DMS53 treated with DMSO at 0.1 percent for 48 hours (cell line): ENCODE measurements at regions not wholly inside any gene's neighbourhood (a gene's known extent, or its start where the extent isn't known, plus 50 kb on each side); places are given as distances from the start of the nearest gene placed in this dataset.

Source experiments
- DNase-seq: peaks from one replicate; lab custom pipeline; 2025; ENCODE audit not compliant: unreplicated experiment; lab: John Stamatoyannopoulos, UW

- DNase-seq: no peak
Observed at GRCh38 chr6:144809120-144809519, 524.0 kb downstream of the UTRN start.

- DNase-seq: no peak
Observed at GRCh38 chr6:144809969-144810368, 524.8 kb downstream of the UTRN start.

- DNase-seq: no peak
Observed at GRCh38 chr6:144811140-144811539, 526.0 kb downstream of the UTRN start.

DNA sequence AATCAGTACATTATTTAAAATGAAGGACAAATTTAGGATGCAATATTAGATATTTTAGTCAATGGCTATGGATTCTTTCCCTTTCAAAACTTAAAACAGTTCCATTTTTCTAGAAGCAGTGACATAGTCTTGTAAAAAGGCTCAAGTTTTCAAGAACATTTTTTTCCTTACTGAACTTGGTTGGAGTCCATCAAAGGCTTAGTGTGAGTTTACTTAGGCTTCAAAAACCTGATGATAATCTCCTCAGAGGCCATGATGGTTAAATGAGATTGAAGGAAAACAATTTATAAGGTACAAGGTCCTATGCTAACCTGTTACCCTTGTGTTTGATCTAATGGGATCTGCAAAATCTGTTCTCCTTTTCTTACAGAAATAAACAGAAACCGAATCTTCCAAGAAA is 531.8 kb downstream of the UTRN start:
- DNase-seq: no peak

GRCh38 chr6:144820270-144820669 is 535.1 kb downstream of the UTRN start:
- DNase-seq: no peak

DNA sequence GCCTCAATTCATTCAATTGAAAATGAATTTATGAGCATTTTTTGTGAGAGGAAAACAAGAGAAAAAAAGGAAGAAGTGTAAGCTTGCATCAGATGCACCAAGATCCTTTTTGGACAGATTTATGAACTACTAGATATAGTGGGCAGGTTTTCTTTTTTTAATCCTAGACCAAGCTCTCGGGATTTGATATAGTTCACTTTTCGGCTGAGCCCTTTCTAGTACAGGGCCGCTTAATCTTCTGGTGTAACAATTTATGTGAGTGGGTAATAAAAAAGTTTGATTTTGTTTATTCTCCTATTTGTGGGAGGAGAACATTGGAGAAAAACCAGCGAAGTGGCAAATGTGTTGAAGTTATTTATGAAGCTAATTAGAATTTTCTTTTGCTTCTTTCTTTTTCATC is 538.0 kb downstream of the UTRN start:
- DNase-seq: no peak

DNA sequence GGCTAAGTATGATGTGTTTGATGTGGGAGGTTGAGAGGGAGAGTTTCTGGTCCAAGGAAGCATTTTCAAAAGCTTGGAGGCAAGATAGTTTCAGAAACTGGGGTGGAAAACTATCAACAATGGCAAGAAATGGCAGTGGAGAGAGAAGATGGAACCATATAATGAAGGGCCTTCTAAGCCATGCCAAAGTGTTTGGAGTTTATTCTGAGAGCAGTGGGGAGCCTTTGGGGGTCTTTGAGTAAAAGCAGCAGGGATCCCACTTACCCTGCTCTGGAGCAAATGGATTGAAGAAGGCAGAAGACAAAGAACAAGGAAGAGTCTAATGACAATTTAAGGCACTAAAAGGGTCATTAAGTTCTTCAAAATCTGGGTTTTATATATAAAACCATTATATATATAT is 538.9 kb downstream of the UTRN start:
- no peak for DNase-seq

GRCh38 chr6:144834426-144835038 is 549.4 kb downstream of the UTRN start:
- no peak for DNase-seq

DNA sequence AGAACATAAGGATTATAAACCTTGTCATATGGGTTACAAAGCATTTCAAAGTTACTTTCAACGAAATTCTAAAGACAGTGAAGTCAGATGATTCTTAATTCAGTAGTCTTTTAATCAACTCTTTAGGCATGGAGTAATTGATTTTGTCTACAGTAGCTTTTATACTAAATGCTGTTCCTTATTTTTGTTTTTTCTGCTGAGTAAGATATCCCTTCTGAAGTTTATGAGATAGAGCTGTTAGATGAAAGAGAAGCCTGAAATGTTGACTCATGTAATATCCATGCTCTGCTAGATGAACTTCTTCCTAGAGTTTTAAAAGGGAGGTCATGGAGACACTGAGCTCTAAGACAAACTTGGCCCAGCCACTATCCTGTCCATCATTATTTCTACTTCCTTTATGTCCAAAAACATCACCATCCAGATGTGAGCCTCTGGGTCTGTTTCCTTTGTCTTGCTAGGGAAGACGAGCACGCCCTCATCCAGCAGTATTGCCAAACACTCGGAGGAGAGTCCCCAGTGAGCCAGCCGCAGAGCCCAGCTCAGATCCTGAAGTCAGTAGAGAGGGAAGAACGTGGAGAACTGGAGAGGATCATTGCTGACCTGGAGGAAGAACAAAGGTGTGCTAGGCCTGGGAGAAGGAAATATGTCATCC is 550.3 kb downstream of the UTRN start:
- DNase-seq: no peak

- DNase-seq: no peak
Observed at GRCh38 chr6:144840619-144841018, 555.5 kb downstream of the UTRN start.

DNA sequence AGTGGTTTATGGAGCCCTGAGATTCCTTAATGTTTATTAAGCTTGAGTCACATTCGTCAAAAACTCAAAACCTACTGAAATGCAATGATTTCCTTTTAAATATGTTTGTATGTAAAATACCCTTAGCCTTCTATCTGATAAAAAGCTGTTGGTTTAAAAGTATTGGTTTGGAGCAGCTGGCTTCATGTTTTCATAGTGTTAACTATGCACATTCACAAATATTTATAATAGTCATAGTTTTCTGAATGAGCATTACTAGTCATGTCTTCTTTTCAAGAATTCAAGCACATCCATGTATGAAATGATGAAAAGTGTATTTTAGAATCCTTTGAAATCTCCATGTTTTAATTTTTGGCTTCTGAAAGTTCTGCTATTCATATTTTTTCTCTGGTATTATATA is 558.6 kb downstream of the UTRN start:
- DNase-seq: no peak

- no peak for DNase-seq
Observed at GRCh38 chr6:144844596-144844995, 559.5 kb downstream of the UTRN start.

DNA sequence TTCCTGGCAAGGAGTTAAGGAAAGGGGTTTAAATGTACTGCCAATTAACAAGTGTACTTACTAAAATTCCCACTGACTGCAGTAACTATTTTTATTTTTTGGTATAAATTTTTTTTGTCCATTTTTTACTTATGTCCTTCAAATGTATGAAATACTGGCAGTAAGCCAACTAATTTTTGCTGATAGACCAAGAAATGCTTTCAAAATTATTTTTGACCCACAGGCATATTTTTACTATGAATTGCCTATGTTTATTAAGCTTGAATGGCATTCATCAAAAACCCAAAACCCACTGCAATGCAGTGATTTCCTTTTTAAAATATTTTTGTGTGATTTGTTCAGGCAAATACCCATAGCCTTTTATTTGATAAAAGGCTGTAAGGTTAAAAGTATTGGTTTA is 560.1 kb downstream of the UTRN start:
- DNase-seq: no peak

GRCh38 chr6:144847916-144848315 is 562.8 kb downstream of the UTRN start:
- no peak for DNase-seq

DNA sequence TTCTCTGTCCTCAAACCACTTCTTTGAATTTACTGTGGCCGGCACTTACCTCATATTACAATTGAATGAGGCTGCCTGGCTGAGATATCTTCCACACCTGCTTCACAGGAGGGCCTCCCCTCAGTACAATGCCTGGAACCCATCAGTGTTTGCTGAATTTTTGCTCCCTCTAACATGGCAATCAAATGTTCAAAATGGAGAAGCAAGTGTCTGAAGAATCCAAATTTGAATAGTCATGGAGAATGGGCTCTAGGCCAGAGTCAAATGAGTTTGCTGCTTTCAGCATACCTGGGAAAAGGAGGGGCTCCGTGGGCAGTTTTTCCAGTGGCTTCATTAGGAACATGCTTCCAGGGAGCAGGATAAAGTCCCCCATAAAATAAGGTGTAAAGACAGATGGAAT is 564.8 kb downstream of the UTRN start:
- no peak for DNase-seq

DNA sequence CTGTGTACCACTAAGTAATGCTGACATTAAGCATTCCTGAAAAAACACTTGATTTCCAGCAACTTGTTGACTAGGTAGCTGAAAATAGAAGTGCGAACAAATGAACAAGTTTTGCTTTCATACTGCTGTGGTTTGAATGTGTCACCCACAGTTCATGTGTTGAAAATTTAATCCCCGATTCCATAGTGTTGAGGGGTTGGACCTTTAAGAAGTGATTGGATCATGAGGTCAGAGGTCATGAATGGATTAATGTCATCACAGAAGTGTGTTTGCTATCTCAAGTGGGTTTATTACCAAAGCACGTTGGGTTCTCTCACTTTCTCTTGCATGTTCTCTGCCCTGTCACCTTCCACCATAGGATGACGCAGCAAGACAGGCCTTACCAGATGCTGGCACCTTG is 568.5 kb downstream of the UTRN start:
- DNase-seq: no peak

DNA sequence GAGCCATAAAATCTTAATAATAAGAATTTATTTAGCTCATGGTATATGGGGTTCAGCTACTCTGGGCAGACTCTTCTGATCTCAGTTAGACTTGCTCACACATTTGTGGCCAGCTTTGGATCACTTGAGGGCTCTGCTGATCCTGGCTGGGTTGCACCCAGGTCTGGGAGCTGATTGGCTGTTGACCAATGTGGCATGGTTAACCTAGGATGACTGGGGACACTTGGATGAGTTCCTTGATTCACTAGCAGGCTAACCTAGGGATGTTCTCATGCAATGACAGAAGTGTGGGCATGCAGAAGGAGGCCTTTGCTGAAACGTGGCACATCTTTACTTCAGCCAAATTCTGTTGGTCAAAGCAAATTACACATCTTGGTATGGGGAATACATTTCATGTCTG is 569.5 kb downstream of the UTRN start:
- DNase-seq: no peak

DNA sequence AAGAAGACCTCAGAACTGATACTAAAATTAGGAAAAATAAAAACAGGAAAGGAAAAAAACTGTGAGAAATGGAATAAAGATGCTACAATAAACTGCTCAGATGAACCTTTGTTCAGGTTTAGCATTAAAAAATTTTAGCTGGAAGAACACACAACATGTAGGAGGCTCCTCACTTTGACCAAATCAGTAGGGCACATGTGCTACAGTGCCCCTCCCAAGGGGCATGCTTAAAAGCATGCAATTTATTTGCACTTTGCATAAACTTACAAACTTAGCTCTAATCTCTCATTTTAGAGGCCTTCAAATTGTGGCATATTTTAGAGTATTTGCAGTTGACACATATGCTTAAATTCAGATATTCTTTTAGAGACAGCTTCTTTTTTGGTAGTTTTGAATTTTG is 570.2 kb downstream of the UTRN start:
- DNase-seq: no peak

- no peak for DNase-seq
Observed at GRCh38 chr6:144855812-144856531, 570.8 kb downstream of the UTRN start.

- no peak for DNase-seq
Observed at GRCh38 chr6:144856622-144857021, 571.5 kb downstream of the UTRN start.

GRCh38 chr6:144857086-144857485 is 572.0 kb downstream of the UTRN start:
- DNase-seq: no peak

- no peak for DNase-seq
Observed at GRCh38 chr6:144862769-144863168, 577.6 kb downstream of the UTRN start.

DNA sequence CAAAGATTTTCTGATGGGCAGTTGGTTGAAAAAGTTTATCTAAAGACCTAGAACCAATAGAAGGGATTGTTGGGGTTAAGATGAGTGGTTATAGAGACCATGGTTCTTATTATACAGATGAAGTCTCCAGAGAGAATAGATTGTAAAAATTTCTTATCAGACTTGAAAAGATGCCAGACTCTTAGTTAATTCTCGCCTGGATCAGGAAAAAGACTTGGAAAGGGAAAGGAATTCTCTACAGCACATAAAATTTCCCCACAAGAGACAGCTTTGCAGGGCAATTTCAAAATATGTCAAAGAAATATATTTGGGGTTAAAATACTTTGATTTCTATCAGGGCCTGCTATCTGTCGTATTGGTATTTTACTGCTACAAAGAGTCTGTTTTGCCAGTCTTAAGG is 582.6 kb downstream of the UTRN start:
- DNase-seq: no peak
